IPS-11a (cell line): ENCODE measurements at regions not wholly inside any gene's neighbourhood (a gene's known extent, or its start where the extent isn't known, plus 50 kb on each side); places are given as distances from the start of the nearest gene placed in this dataset.

Source experiments
- H3K4me3 ChIP-seq: one replicate; pipeline ENCODE4 v1.5.1; 2013; ENCODE audit warnings: low read depth, low read length, control low read depth

DNA sequence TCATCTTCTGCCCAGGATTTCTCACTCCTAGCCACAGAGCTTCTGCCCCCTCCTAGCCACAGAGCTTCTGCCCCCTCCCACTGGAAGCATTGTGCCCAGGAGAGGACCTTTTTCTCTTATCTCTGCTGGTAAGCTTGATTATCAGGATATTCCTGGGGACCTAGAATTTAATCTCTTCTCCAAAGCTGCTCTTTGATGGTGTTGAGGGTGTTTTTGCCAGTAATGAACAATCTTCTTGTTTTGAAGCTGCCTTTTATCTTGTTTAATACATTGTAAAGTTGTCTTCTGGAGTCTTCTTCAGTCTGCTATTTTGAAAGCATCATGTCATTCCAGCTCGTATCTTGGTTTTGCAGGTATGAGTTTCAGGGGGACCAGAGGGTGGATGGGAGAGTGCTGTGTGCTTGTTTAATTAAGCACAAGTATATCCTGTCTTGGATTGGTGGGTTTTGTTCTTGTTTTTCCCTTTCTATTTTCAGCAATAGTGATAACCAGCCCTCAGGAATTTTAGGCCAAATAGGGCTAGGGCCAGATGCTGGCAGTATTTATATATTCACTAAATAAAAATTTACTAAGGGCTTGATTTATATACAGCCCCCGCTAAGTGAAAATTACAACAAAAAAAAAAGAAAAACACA, 214.0 kb upstream of the DMRT1 start:
- H3K4me3 ChIP-seq = no peak overlapping the region

DNA sequence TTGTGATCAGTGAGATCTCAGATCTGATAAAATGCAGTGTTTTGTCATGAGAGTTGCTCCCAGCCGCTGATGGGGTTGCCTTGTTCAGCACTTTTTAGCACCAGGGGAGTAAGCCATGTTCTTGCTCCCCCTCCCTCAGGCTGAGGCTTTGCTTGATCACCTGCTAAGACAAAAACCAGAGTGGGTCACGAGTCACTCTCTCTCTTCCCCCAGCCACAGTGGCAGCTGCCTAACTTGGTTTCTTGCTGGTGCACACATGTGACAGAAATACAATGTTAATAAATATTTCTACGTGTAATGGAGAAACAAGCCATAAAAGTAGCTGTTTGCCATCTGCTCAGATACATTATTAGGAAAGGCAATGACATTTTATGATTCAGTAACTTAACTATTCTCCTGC, 212.4 kb upstream of the DMRT1 start:
- H3K4me3 ChIP-seq = no peak overlapping the region

DNA sequence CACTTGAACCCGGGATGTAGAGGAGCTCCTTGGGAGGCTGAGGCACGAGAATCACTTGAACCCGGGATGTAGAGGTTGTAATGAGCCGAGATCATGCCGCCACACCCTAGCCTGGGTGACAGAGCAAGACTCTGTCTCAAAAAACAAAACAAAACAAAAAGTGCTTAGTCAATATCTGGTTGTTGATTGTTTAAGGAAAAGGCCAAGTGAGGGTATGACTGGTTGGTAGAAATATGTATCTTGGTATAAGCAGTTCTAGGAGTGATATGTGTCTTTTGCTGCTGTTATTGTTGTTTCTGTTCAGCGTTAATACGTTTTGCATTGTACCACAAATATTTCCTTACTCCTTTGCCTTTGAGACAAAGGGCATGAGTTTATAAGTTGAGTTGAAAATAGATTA, 210.7 kb upstream of the DMRT1 start:
- no peak overlapping the region for H3K4me3 ChIP-seq

DNA sequence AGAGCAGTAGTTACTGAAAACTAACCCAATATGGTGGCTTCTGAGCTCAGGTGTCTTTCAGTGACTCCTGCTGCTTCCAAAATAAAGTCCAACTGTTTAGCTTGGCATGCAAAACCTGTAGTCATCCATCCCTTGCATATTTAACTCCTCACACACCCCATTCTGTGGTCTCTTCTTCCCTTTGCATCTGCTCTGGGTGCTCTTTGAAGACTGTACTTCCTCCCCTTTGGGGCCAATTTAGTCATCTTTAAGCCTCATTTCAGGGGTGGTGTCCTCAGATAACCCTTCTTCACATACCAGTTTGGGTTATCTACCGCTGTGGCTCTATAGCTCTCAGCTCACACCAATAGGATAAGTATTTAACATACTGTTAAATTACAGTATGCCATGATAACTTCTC, 209.9 kb upstream of the DMRT1 start:
- H3K4me3 ChIP-seq = no peak overlapping the region

DNA sequence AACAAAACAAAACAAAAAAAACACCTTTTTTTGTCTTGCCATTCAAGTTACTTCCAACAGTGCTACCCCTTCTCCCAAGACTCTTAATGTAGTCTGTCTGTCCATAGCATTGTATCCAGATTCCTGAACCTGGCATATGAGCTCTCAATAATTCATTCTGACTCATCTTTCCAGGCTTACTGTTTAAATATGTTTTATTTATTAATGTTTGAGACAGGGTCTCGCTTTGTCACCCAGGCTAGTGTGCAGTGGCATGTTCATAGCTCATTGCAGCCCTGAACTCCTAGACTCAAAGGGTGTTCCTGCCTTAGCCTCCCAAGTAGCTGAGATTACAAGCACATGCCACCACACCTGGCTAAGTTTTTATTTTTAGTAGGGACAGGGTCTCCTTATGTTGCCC, 208.0 kb upstream of the DMRT1 start:
- no peak overlapping the region for H3K4me3 ChIP-seq

DNA sequence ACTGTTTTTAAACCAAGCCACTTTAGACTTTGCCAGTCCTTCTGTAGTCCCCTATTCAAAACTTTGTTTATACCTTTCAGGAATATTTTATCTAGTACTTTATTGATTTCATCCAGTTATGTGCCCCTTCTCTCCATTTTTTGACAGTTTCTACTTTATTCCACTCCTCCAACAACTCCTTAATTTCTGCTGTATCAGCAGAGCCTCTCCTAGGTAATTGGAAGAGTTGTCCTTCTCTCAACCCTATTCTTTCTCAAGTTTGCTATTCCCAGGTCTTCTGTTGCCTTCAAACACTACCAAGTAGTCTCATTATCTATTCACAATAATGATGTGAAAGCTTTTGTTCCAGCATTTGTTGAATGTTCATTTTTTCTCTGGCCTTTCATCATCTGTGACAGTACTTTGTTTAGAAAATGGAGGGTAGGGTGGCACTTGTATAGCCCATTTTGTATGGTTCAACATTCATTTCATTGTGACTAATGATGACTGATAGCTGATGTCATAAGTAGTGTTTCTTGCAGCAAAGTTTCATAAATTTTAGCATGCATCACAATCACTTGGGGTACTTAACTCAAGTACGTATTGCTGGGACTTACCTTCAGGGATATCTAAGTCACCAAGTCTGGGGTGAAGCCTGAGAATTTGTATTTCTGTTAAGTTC, 204.4 kb upstream of the DMRT1 start:
- no peak overlapping the region for H3K4me3 ChIP-seq

DNA sequence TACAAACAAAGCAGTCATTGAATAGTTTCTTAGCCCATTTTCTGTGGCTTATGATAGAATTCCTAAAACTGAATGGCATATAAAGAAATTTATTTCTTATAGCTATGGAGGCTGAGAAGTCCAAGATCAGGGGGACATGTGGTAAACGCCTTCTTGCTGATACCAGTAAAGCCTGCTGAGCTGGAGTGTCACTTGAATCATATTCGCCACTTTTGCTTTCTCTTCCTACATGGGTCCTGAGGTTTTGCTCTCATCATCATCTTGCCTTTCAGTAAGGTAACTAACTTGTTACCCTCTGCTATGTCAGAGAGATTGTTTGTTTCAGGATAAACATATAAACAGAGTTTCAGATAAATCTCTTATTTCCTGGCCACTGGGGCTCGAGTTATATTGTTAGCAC, 203.3 kb upstream of the DMRT1 start:
- H3K4me3 ChIP-seq = no peak overlapping the region

DNA sequence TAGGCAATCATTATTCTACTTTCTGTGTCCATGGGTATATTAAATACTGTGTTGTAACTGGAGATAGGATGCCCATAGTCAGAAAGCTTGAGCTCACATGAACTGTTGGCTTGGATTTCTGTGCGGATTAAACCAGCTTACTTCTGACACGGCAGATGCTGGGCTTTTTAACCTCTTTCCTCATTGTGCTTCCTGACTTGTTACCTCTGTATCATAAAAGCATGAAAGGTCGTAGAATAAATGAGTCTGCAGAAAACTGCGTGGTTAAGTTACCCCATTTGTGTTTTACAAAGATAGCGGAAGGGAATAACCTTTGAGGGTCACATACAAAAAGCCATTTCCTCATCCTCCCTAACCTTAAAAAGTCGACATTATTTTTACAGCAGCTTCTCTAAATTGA, 199.5 kb upstream of the DMRT1 start:
- no peak overlapping the region for H3K4me3 ChIP-seq

DNA sequence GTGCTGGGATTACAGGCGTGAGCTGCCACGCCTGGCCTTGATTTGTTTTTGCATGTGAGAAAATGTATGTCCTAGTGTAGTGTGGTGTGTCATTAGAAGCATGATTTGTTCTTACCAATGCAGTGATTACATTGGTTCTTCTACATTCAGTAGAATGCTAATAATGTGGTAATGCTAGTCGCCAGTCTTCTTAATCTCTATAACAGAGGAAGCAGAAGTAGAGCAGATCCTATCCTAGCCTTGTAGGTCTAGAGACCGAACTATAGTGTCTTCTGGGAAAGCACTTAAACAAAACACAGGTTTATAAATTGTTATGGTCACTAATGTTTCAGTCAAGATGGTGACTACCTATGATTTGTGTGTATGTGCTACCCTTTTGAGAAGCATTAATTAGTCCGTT, 197.5 kb upstream of the DMRT1 start:
- H3K4me3 ChIP-seq = no peak overlapping the region

DNA sequence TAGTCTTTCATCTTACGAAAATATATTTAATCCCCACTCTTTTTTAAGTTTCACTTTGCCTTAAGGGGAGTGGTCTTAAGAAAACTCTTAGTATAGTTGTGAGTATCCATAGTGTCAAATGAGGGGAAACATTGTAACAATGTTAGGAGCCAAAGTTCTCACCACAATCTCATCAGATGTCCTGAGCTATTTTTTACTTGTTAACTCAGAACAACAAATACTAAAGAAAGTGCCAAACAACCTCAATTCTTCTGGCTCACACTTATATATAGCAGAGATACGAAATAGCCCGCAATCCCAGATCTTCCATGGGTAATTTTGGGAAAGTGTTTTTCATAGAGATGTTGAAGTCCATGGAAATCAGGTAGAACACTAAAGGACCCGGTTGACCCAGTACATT, 194.0 kb upstream of the DMRT1 start:
- H3K4me3 ChIP-seq = no peak overlapping the region

DNA sequence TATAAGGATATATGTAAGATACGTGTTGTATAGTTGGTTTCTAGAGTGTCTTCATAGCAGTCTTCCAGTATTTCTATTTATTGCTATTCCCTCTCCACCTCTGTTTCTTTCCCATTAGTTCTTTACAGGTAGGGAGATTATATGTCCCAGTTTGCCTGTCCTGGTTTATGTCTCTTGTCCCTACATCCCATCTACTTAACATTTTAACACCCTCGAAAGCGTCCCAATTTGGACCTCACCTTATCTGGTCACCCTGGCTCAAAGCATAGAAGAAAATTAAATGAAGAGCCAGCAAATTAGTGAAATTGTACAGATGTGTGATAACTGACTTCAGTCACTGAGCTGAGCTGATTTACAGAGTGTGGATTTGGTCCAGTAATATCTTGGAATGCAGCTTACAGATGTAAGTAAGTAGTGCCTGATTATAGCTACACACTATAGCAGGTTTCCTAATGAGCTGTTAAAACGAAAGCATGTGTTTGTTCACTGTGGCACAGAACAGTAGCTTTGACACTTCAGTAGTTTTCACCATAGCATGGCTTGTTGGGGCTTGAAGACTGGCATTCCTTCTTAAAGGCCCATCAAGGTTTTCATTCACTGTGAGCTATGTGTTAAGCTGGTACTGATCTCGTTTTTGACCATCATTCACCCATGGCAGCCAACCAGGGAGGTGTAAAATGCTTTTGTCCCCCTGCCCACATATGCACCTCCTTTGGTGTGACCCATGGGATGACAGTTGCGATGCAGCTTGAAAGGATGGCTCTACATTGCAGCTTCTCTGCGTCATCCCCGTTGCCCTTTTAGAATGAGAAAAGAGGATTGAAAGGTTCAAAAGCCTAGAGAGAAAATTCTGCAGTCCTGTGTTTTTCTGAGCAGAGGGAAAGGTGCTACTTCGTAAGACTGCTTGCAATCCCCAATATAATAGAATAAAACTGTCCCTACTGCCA, 192.1 kb upstream of the DMRT1 start:
- no peak overlapping the region for H3K4me3 ChIP-seq

DNA sequence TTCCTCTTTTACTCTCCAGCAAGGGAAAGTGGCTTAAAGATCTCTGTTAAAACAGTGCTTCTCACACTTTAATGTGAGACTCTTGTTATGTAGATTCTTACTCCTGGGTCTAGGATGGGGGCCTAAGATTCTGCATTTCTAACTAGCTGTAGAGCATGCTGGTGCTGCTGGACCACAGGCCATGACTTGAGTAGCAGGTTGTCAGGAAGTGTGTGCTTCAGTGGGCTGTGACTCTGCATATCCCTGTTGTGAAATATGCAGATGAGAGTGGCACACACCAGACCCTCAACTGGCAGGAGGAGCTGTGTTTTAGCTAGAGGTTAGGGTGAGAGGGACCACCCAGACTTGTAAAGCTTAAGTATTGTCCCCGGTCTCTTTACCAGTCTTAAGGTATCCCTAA, 191.1 kb upstream of the DMRT1 start:
- H3K4me3 ChIP-seq = peak overlapping the region; percentile 4

DNA sequence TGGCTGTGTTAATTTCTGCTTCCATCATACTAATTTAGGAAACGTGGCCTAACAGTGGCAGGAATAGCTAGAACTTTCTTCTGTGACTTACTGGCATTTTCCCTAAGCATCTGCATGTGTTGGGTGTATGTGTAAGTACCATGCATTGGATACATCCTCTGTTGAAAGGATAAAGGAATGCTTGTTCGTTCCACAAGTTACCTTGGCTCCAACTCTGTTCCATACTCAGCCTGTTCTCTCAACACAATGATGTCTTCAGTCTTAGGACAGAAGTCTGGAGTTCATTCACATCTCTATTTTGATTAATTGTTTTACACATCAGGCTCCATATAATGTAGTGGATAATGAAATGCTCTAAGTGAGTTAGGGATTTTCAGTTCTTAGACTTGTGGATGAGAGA, 190.1 kb upstream of the DMRT1 start:
- H3K4me3 ChIP-seq = no peak overlapping the region

DNA sequence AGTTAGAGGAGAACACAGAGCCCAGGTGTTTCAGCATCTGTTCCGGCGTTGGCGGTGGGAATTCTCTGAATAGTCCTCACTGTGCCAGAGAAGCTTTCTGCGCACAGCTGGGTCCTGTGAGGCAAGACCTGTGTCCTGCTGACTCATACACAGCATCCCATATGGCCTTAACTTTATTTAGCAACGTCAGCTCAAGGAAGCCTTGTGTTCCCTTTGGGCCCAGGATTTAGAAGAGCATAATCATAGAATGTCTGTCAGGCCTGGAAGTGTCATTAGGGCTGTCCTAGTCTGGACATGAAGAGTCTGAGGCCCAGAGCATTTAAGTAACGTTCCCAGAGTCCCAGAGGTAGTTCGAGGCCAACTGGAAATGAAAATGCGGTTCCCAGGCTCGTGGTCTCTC, 188.6 kb upstream of the DMRT1 start:
- no peak overlapping the region for H3K4me3 ChIP-seq

DNA sequence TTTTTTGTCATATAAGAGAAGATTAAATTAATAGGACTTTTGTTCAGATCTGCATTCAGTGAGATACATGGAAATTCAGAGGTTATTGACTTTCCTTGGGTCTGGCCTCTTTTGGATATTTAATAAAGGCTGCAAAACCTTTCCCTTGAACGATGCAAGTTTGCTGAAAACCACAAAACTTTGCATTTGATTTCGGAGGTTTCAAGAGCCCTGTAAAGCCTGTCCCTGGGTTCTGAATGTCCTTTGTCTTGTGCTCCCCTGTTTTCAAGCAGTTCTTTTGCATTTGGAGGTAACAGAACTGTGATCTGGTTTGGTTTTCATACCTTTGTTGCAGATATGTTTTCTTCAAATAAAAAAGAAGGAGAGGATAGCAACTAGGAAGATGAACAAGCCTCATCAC, 188.1 kb upstream of the DMRT1 start:
- H3K4me3 ChIP-seq = no peak overlapping the region

DNA sequence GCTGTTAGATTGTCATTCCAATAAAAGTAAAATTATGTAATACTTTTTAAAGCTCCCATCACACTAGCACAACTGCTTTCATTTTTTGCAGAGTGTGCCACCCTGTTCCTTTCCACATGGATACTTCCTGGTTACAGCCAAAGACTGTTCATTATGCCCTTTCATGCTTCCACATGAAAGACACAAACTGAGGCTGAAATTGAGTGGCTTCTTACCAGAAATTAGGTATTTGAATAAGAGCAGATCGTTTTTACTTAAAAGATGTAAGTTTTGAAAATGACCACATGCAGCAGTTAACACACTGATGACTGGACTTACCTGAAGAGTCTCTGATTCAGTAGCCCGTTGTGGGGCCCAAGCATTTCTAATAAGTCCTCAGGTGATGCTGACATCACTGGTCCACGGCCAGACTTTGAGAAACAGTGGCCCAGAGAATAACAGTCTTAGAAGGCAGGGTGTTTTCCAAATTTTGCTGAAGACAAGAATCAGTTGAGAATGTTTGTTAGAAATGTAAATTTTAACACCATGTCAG, 187.6 kb upstream of the DMRT1 start:
- no peak overlapping the region for H3K4me3 ChIP-seq

DNA sequence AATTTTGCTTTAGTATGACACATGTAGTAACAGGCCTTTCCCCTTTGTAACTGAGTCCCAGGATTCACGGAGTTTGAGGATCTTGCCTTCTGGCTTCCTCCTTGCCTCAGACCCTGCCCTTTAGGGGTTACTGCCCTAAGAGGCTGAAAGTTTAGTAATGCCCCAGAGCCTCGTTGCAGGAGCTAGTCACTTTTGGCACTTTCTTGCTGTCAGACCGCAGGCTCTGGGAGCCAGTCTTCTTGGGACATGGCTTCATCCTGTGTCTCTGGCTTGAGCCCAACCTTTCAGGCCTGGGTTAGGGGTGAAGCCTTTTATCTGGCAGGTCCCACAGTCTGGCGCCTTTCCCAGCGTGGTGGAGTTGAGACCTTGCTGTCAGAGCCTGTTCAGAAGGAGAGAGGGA, 185.6 kb upstream of the DMRT1 start:
- H3K4me3 ChIP-seq = no peak overlapping the region

DNA sequence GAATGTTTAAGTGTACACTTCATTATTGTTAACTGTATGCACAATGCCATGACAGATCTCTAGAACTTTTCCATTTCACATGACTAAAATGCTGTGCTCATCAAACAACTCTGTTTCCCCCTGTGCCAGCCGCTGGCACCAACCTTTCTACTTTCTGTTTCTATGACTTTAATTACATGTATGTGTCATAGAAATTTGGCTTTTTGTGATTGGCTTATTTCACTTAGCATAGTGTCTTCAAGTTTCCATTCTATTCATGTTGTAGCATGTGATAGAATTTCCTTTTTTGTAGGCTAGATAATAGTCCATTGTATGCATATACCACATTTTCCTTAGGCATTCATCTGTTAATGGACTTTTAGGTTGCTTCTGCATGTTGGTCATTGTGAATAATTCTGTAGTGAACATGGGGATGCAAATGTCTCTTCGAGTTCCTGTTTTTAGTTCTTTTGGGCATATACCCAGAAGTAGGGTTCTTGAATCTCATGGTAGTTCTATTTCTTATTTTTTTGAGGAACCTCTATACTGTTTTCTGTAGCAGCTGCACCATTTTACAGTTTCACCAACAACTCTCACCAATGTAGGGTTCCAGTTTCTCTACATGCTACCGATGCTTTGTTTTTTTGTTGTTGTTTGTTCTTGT, 184.4 kb upstream of the DMRT1 start:
- no peak overlapping the region for H3K4me3 ChIP-seq

DNA sequence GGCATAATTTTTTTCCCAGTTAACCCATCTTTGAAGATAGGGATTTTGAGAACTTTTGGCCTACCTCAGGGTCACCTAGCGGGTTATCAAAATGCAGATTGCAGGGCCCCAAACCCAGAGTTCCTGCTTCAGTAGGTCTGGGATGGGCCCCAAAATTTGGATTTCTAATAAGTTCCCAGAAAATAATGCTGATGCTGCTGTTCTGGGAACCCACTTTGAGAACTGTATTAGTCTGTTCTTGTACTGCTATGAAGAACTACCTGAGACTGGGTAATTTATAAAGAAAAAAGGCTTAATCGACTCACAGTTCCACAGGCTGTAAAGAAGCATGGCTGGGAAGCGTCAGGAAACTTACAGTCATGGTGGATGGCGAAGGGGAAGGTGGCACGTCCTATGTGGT, 182.2 kb upstream of the DMRT1 start:
- H3K4me3 ChIP-seq = no peak overlapping the region

DNA sequence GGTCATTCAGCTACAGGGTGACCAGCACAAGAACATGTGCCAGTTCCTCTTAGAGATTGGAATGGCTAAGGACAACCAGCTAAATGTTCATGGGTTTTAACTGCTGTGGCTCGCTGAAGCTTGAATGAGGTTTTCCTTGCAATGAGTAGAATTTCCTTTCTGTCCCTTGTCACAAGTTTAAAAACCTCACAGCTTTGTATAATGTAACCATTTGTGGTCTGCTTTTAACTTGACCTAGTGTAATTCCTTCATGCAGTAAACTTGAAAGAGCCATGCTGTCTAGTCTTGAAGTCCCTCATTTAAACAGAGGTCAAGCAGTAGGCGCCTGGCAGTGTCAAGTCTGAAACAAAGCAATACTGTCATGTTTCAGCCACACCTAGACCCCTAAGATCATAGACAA, 181.3 kb upstream of the DMRT1 start:
- H3K4me3 ChIP-seq = no peak overlapping the region

DNA sequence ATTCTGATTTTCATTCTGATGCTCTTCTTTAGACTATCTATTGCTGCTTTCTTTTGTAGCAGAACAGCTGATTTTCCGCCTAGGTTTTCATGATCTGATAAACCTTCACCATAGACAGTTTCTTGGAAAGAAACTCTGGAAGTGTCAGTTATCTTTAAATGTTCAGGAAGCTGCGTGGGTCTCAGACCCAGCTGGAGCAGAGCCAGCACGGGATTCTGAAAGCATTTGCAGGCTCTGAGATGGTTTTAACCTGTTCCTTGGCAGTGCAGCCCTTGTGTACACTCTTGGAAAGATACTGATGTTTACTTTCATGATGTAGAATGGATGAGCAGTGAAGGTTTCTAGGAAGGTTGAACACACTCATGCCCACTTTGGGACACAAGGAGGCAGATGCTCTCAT, 178.0 kb upstream of the DMRT1 start:
- H3K4me3 ChIP-seq = no peak overlapping the region
